Glutamatergic neuron (in vitro differentiated cells): ENCODE measurements at regions not wholly inside any gene's neighbourhood (a gene's known extent, or its start where the extent isn't known, plus 50 kb on each side); places are given as distances from the start of the nearest gene placed in this dataset.

Experiments
- DNase-seq: peaks from one replicate; pipeline ENCODE4 v3.0.0; 2022
- H3K27ac Mint-ChIP-seq: one replicate; pipeline ENCODE4 v1.8.0; 2020; ENCODE audit warnings: mild to moderate bottlenecking, mixed read lengths, inconsistent platforms; ENCODE audit not compliant: unreplicated experiment
- H3K27me3 Mint-ChIP-seq: one replicate; pipeline ENCODE4 v1.8.0; 2020; ENCODE audit warnings: mild to moderate bottlenecking, moderate library complexity, mixed read lengths, inconsistent platforms; ENCODE audit not compliant: unreplicated experiment
- H3K36me3 Mint-ChIP-seq: one replicate; pipeline ENCODE4 v1.8.0; 2020; ENCODE audit warnings: mild to moderate bottlenecking, mixed read lengths, inconsistent platforms; ENCODE audit not compliant: unreplicated experiment
- H3K4me1 Mint-ChIP-seq: one replicate; pipeline ENCODE4 v1.8.0; 2020; ENCODE audit warnings: mild to moderate bottlenecking, low read depth, mixed read lengths, inconsistent platforms; ENCODE audit not compliant: unreplicated experiment
- H3K4me3 Mint-ChIP-seq: one replicate; pipeline ENCODE4 v1.8.0; 2020; ENCODE audit warnings: mild to moderate bottlenecking, mixed read lengths, inconsistent platforms; ENCODE audit not compliant: unreplicated experiment
- H3K9me3 Mint-ChIP-seq: one replicate; pipeline ENCODE4 v1.8.0; 2020; ENCODE audit warnings: mild to moderate bottlenecking, moderate library complexity, mixed read lengths, inconsistent platforms; ENCODE audit not compliant: unreplicated experiment
- CTCF ChIP-seq: fragments of 200-600 bp; sonication (generic); IDR thresholded peaks from one replicate; pipeline ENCODE4 v1.5.0; 2021; ENCODE audit not compliant: partially characterized antibody, unreplicated experiment

- no peak for TF ChIP-seq CTCF
- peaks cover 3% of the 10 kb centered on the region for H3K9me3 Mint-ChIP-seq
- peaks cover 11% of the 10 kb centered on the region for H3K27me3 Mint-ChIP-seq
- no peaks in the 10 kb centered on the region for H3K36me3 Mint-ChIP-seq
- H3K27ac Mint-ChIP-seq = no peak overlapping the region
- no peaks in the 10 kb centered on the region for H3K4me1 Mint-ChIP-seq
- no peak for DNase-seq
- no peak overlapping the region for H3K4me3 Mint-ChIP-seq
Measured at GRCh38 chr9:107708791-107709190, 219.2 kb upstream of the KLF4 start.

- Mint-ChIP-seq H3K27ac (no peak overlapping the region), H3K9me3 (peaks cover 3% of the 10 kb centered on the region), H3K27me3 (peaks cover 9% of the 10 kb centered on the region), H3K4me1 (no peaks in the 10 kb centered on the region), H3K36me3 (no peaks in the 10 kb centered on the region), H3K4me3 (no peak overlapping the region)
- TF ChIP-seq CTCF = no peak
- no peak for DNase-seq
Measured at GRCh38 chr9:107707915-107708441, 218.4 kb upstream of the KLF4 start.

GRCh38 chr9:107707428-107707837 lies 217.9 kb upstream of the KLF4 start:
- TF ChIP-seq CTCF = no peak
- Mint-ChIP-seq H3K27ac (no peak overlapping the region), H3K36me3 (no peaks in the 10 kb centered on the region), H3K4me3 (no peak overlapping the region), H3K4me1 (no peaks in the 10 kb centered on the region), H3K9me3 (peaks cover under 1% of the 10 kb centered on the region), H3K27me3 (peaks cover 9% of the 10 kb centered on the region)
- no peak for DNase-seq

GRCh38 chr9:107706701-107707427 lies 217.3 kb upstream of the KLF4 start:
- Mint-ChIP-seq H3K4me3 (no peak overlapping the region), H3K27ac (no peak overlapping the region), H3K36me3 (no peaks in the 10 kb centered on the region), H3K9me3 (no peaks in the 10 kb centered on the region), H3K27me3 (peaks cover 7% of the 10 kb centered on the region), H3K4me1 (no peaks in the 10 kb centered on the region)
- TF ChIP-seq CTCF = no peak
- no peak for DNase-seq

GRCh38 chr9:107705521-107705920 lies 216.0 kb upstream of the KLF4 start:
- Mint-ChIP-seq H3K36me3 (no peaks in the 10 kb centered on the region), H3K27me3 (no peaks in the 10 kb centered on the region), H3K4me1 (no peaks in the 10 kb centered on the region), H3K4me3 (no peak overlapping the region), H3K27ac (no peak overlapping the region), H3K9me3 (no peaks in the 10 kb centered on the region)
- TF ChIP-seq CTCF = no peak
- no peak for DNase-seq
